Cerebellar nuclear complex (tissue), 1 donor: ENCODE measurements at regions not wholly inside any gene's neighbourhood (a gene's known extent, or its start where the extent isn't known, plus 50 kb on each side); places are given as distances from the start of the nearest gene placed in this dataset.

Experiments used
- DNase-seq, 2 experiments: peaks; one replicate each; lab custom pipeline; 2025; lab: John Stamatoyannopoulos, UW

GRCh38 chr7:88429382-88429781 is 122.7 kb upstream of the STEAP4 start:
- DNase-seq, result no peak

DNA sequence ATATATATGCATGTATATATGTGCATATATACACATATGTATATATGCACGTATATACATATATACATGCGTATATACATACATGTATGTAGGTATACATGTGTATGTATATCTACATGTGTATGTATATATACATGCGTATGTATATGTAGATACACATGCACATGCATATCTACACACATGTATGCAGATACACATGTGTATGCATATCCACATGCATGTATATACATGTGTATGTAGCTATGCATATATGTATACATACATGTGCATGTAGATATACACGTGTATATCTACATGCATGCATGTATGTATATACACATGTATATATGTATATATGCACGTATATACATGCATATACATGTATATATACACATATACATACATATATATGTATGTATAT is 95.8 kb upstream of the STEAP4 start:
- no peak for DNase-seq

DNA sequence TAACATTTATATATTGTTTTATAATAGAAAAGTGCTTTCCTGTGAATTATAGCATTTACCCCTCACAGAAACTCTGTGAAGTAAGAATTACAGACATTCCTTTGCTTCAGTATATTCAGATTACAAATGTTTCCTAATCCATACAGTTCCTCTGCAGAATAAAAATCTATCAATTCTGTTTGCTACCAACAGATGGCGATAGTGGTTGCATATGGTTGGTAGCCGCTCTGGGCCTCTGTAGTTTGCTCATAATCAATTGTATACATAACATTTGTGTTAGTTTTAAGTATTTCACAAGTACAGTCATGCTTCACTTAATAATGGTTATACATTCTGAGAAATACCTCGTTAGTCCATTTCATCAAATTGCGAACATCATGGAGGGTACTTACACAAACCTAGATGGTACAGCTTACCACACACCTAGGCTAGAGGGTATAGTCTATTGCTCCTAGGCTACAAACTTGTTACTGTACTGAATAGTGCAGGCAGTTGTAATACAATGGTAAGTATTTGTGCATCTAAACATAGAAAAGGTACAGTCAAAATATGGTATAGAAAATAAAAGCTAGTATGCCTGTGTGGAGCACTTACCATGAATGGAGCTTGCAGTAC is 94.4 kb upstream of the STEAP4 start:
- DNase-seq, result no peak

- DNase-seq, result no peak
These were observed 93.1 kb upstream of the STEAP4 start for GRCh38 chr7:88399696-88400240.

DNA sequence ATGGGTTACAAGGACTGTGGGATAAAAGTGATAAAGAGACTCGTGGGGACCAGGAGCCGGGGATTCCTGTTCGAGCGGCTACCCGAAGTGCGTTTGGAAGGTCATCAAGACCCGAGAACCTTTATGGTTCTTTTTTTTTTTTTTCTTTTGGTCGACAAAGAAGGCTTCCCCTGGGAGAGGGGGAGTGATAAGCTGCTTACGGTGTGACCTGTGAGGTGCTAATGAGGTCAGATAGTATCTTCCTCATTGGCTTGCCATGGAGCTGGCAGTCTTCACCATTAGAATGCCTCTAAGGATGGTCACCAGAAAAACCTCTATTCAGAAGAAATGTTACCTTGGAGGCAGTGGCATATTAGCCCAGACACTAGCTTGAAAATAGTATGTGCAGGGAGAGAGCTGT is 92.3 kb upstream of the STEAP4 start:
- DNase-seq, result no peak

DNA sequence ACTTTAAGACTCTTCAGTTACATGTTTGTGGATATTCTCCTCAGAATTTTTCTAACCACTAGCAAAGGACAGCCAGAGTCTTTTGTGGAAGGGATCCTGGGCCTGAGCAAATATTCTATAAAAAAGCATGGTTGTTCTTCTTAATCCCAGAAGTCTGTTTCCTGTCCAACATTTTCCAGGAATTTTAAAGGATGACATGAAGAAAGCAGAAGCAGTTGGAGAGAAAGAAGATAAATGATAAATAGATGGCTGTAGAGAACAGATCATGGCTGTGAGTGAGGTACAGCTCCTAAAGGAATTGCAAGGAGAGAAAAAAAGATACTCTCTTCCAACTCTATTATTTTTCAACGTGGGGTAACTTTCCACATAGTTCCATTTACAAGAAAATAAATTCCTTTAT is 91.8 kb upstream of the STEAP4 start:
- DNase-seq, result no peak

GRCh38 chr7:88396948-88397322 is 90.2 kb upstream of the STEAP4 start:
- DNase-seq, result no peak

DNA sequence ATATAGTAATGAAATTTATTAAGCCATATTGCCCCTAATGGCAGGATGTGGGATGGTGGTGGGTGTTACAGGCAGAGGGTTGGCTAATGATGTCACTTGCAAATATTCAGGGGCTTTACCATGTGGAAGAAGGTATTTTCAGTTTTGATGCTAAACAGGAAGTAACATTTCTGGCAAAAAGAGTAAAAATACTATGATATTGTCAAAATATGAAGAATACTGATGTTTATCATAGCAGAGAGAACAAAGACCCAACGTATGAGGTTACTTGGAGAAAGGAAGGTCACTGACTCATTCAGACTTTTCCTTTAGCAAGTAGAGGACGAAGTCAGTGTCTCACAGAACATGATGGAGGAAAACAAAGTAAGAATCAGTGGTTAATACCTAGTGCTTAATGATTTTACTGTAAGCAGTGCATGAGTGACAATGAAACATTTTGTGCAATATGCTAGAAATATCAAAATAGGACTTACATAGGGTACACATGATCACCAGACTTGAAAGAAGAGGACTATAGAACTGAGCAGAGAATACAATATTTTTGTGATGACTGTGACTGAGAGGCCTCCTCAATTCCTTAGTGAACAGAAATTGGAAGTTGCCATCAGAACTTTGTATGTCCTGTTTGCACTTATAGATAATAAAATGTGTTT is 89.7 kb upstream of the STEAP4 start:
- DNase-seq, result no peak

DNA sequence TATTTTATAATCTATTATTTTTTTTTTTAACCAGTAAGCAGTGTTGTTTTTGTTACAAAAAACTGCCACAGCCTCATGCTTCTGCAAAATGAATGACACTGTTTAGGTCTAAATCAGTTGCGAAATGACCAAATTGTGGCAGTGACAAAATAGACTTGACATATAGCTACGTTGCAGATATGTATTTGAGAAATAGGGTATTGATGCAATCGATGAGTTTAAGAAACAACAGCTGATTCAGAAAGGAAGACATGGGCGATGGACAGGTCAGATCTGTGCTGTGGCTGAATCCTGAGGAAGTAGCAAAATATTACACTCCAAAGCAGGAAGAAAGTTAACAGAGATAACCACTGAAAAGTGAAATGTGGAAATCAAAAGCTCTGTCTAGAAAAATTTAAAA is 89.0 kb upstream of the STEAP4 start:
- DNase-seq, result no peak

DNA sequence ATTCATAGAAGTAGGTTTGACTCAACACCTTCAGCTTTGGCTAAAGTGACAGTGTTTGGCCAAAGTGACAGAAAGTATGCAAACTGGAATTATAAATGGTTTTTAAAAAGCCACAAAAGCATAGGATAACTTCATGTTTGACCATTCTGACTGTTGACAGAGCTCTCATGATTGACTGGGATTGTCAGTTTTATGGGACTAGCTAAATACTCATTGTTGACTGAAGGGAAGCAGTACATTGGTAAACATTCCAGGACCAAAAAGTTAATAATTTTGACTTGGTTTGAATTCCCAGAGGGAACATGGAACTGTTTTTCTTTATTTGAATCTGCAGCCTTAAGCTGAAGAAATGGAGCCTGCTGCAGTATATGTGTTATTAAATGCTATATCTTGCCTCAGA is 84.6 kb upstream of the STEAP4 start:
- DNase-seq, result no peak

GRCh38 chr7:88387368-88387767 is 80.7 kb upstream of the STEAP4 start:
- DNase-seq, result no peak

DNA sequence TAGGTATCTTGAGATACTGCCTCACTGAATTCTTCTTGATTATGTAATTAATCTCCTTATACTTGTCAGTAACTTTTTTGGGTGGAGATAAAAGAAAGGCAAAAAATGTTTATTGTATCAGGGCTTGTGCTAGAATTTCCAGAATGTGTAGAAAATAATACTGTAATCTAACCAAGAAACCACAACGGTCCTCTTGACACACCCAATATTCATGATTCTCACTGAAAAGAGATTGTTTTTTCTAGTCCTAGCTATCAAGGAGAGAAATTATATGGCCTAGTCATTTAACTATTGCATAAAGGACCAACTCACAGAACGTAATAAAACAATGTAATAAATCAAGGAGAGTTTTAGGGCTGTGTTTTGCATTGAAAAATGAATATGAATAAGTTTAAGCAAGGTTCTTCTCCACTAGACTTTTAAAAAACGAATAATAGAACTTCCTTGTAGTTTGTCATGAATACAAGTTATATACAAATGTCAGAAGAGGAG is 80.0 kb upstream of the STEAP4 start:
- DNase-seq, result no peak

- no peak for DNase-seq
These were observed 70.7 kb upstream of the STEAP4 start for GRCh38 chr7:88377434-88377833.

GRCh38 chr7:88368686-88369085 is 62.0 kb upstream of the STEAP4 start:
- DNase-seq, result no peak

DNA sequence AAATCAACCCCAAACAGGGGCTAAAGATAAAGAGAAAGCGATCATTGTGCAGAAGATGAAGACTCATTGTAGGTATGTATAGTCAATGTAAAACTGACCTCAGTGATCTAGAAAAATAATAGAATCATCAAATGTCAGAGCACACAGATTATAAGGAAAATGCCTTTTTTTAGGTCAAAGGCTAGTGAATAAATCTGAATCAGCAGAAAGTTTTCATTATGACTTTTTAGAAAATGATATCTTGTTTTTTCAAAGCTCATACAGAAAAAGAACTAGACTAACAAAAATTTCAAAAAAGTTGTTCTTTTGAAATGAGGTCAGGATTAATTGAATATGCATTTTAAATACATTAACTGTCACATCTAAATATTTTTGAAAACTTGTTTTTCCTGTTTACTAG is 60.2 kb upstream of the STEAP4 start:
- DNase-seq, result no peak

- DNase-seq, result no peak
These were observed 57.2 kb upstream of the STEAP4 start for GRCh38 chr7:88363869-88364268.

- no peak for DNase-seq
These were observed 56.6 kb upstream of the STEAP4 start for GRCh38 chr7:88363249-88363648.

DNA sequence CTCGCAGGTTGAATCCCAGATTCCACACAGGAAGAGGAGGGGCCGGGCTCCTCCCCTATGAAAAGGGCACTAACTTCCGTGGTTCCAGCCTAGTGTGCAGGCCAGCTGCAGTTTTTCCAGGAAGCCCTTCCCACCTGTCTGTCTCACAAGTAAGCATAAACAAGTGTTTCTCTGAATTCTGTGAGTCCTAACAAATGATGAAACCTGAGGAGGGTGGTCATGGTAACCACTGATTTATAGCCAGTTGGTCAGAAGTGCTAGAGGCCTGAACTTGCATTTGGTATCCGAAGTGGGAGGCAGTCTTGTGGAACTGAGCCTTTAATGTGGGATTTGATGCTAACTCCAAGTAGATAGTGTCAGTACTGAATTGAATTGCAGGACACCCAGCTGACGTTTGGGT is 54.7 kb upstream of the STEAP4 start:
- DNase-seq, result no peak

DNA sequence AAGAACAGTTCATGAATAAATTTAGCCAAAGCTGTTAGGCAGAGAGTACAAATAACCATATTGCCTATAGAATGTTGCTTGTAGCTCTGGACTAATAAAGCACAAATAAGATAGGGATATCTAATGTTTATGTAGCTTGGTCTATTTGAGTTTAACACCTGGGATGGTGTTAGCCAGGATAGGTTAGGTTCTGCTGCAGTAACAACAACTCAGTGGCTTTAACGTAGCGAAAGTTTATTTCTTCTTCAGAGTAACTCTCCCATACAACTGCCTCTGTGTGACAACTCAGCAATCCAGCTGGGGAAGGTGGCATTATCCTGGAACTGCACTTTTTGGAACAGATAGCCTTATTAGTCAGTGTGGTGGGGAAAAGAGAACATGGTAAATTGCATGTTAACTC is 52.2 kb upstream of the STEAP4 start:
- DNase-seq, result no peak

- DNase-seq, result no peak
These were observed 51.8 kb upstream of the STEAP4 start for GRCh38 chr7:88358526-88358838.

- DNase-seq, result no peak
These were observed 51.3 kb upstream of the STEAP4 start for GRCh38 chr7:88357781-88358525.

DNA sequence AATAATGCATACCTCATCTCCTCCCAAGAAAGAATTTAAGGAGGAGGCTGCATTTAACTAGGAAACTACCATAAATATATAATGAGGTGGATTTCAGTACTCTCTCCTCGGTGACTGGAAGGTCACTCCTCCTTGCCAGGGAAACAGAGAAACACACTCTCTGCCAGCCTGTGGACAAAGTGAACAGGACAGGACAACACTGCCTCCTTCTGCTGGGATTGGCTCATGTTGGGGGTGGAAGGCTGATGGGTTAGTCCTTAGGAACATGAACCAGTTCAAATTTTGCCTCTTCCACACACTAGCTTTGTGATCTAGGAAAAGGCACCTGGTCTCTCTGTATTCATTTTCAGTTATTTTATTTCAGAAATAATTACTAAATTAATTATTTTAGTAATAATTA is 50.6 kb upstream of the STEAP4 start:
- DNase-seq, result no peak
